ENCODE measurements at regions not wholly inside any gene's neighbourhood (a gene's known extent, or its start where the extent isn't known, plus 50 kb on each side); places are given as distances from the start of the nearest gene placed in this dataset.
A peak's percentile ranks its signal among the peaks of the same experiment; 100 is the strongest.

GRCh38 chr2:18930971-18931370 lies 341.6 kb upstream of the NT5C1B start:
- Histone ChIP-seq H3K36me3 (ENCODE audit: control insufficient read depth, insufficient read depth, low read length) (no peaks in the 10 kb centered on the region), H3K79me1 (ENCODE audit: low read depth in 1 of 2, low read length in 2 of 2) (no peaks in the 10 kb centered on the region), H3K9me1 (ENCODE audit: insufficient read depth, low read length) (peaks cover 4% of the 10 kb centered on the region; the same call in 1 of the 2 replicates), H3K27ac (ENCODE audit: insufficient read depth, low read length) (no peak overlapping the region), H3K14ac (replicated peaks; ENCODE audit: low read depth, low read length) (peak overlapping the region; percentile 50), H4K91ac (ENCODE audit: insufficient read depth, low read depth, low read length) (peak overlapping the region; percentile 59; the same call in 1 of the 2 replicates), H3K27me3 (ENCODE audit: control insufficient read depth, insufficient read depth, low read length) (no peaks in the 10 kb centered on the region), H2BK20ac (ENCODE audit: low read depth, low read length) (no peak overlapping the region; the same call in 1 of the 2 replicates), H3K56ac (ENCODE audit: extremely low read depth, insufficient read depth, low read length) (no peak overlapping the region), H2AK9ac (replicated peaks; ENCODE audit: low read depth, low read length, poor library complexity) (no peak overlapping the region), H2BK15ac (ENCODE audit: low read depth, low read length) (peak overlapping the region; percentile 58; the same call in 1 of the 3 replicates), H3K9ac (ENCODE audit: low read depth, low read length) (no peak overlapping the region), H2BK120ac (ENCODE audit: low read depth, low read length) (peak overlapping the region; percentile 11), H3K9me3 (ENCODE audit: control insufficient read depth, insufficient read depth, low read length) (peaks cover 2% of the 10 kb centered on the region), H3K4me1 (ENCODE audit: control insufficient read depth, insufficient read depth, low read length) (peaks cover 7% of the 10 kb centered on the region), H3K4me2 (ENCODE audit: low read depth, low read length) (no peak overlapping the region), H4K8ac (ENCODE audit: low read depth in 2 of 2, low read length in 2 of 2) (no peak overlapping the region), H4K20me1 (ENCODE audit: insufficient read depth, low read length) (no peaks in the 10 kb centered on the region), H3K4me3 (ENCODE audit: insufficient read depth, low read depth, low read length) (no peak overlapping the region), H2BK5ac (ENCODE audit: low read depth, low read length, poor library complexity, severe bottlenecking) (no peak overlapping the region), H3K23ac (ENCODE audit: low read depth, low read length) (no peak overlapping the region), H2AFZ (replicated peaks; ENCODE audit: low read length, poor library complexity) (no peak overlapping the region), H3K4ac (ENCODE audit: low read depth, low read length) (peak overlapping the region; percentile 44), H3K18ac (ENCODE audit: low read depth, low read length) (no peak overlapping the region), H4K5ac (ENCODE audit: low read depth, low read length) (no peak overlapping the region), H2AK5ac (ENCODE audit: low read depth, low read length) (no peak overlapping the region; the same call in 1 of the 2 replicates)
- dilution Hi-C loops (cut with HindIII; ENCODE audit: low sequenced_read_pairs, unreplicated experiment) (no loop called here), in situ Hi-C loops (cut with MboI; ENCODE audit: low sequenced_read_pairs) (no loop called here), intact Hi-C loops (cut with micrococcal nuclease) (no loop called here)
- ChIA-PET CTCF (no interaction called here), POLR2A (ENCODE audit: unreplicated experiment) (no interaction called here)
- 58% methylated on average over 2 of the region's 6 CpGs; no CpG with 5 or more reads in 1 of the 2 experiments for WGBS, 2 experiments (ENCODE audit: extremely low coverage in 2 of 2, insufficient read length in 1 of 2)
- ATAC-seq (ENCODE audit: low read depth) (no peak; the same call in 1 of the 2 replicates), DNase-seq (peak; percentile 37)
- BruUV-seq (replicated peaks): no TSS peak
- TF ChIP-seq RFX5 (IDR thresholded peaks at IDR 0.05; ENCODE audit: low read depth, low read length) (no peak), MXI1 (IDR thresholded peaks at IDR 0.05; ENCODE audit: borderline replicate concordance, low read depth, low read length) (no peak), CHD1 (IDR thresholded peaks at IDR 0.05; ENCODE audit: low read depth, low read length) (no peak), RAD21 (IDR thresholded peaks at IDR 0.05; ENCODE audit: low read length) (no peak), NFE2L2 (IDR thresholded peaks at IDR 0.05; ENCODE audit: low read depth, low read length) (no peak), RCOR1 (IDR thresholded peaks at IDR 0.05; ENCODE audit: insufficient replicate concordance, low read length) (no peak), FOS (IDR thresholded peaks at IDR 0.05; ENCODE audit: low read depth, low read length) (no peak)

All from IMR-90 (cell line).